Ovary (tissue), 7 donors: ENCODE measurements at regions not wholly inside any gene's neighbourhood (a gene's known extent, or its start where the extent isn't known, plus 50 kb on each side); places are given as distances from the start of the nearest gene placed in this dataset.

Experiments used
- DNase-seq, 5 donors: peaks; one replicate each; pipeline ENCODE4 v3.0.0-alpha.2; 2019 to 2020
- H3K27ac ChIP-seq, 2 donors: fragments of 200-600 bp; one replicate each; pipeline versions ENCODE4 v1.5.1 to v1.8.0; 2019 to 2022
- H3K27me3 ChIP-seq: fragments of 200-600 bp; one replicate; pipeline ENCODE4 v1.8.0; 2022
- H3K36me3 ChIP-seq: fragments of 200-600 bp; sonication (generic); one replicate; pipeline ENCODE4 v1.5.1; 2019
- H3K4me1 ChIP-seq: one replicate; pipeline ENCODE4 v1.8.1; 2013; ENCODE audit warnings: mild to moderate bottlenecking, moderate library complexity; ENCODE audit not compliant: insufficient read depth
- H3K4me3 ChIP-seq: fragments of 200-600 bp; sonication (generic); one replicate; pipeline ENCODE4 v1.5.1; 2017
- H3K9me3 ChIP-seq, 2 donors: fragments of 200-600 bp in 1 of 2; sonication (generic) in 1 of 2; one replicate each; pipeline versions ENCODE4 v1.5.1 to v1.8.1; 2013 to 2019; ENCODE audit warnings: mild to moderate bottlenecking in 1 of 2, moderate library complexity in 1 of 2
- EP300 ChIP-seq: sonication (generic); formaldehyde crosslinking; IDR thresholded peaks from one replicate; pipeline ENCODE4 v1.6.1; 2017; ENCODE audit warnings: antibody characterized with exemption
- POLR2A ChIP-seq: fragments of 450-650 bp; IDR thresholded peaks from one replicate; pipeline ENCODE4 v1.6.1; 2017; ENCODE audit warnings: antibody characterized with exemption, mild to moderate bottlenecking, moderate library complexity
- WGBS, 3 donors: extraction: QIAGEN DNeasy Blood & Tissue Kit in 1 of 3; methylation state at CpG; one replicate each; pipeline versions ENCODE4 v1.1.5 to v1.1.7; 2013 to 2017; 5-methylcytosine and 5-hydroxymethylcytosine counted together
- intact Hi-C, 4 donors: fragments of 100-400 bp; cut with DNase I; formaldehyde crosslinking; loops; one replicate each; pipeline versions ENCODE4 v1.11.0 to v1.15.1; 2022 to 2023
- TF ChIP-seq, protein P1 (sequence below), 3 donors: fragments of 450-650 bp in 2 of 3; fragments of 200-600 bp in 1 of 3; IDR thresholded peaks; one replicate each; pipeline versions ENCODE4 v1.5.1 to v1.8.0; 2016 to 2022; ENCODE audit warnings: antibody characterized with exemption in 3 of 3, mild to moderate bottlenecking in 1 of 3
- donor health status: DM: no; HTN: no; CAD: no; lungs with moderate emphysema.
- donor health status: DM: no; HTN: no; CAD: no.
- donor health status: Bipolar disorder and iron deficiency.
- donor health status: DM: no; HTN: no; CAD: no.
- donor health status: DM: yes; HTN: yes; CAD: no.

DNA sequence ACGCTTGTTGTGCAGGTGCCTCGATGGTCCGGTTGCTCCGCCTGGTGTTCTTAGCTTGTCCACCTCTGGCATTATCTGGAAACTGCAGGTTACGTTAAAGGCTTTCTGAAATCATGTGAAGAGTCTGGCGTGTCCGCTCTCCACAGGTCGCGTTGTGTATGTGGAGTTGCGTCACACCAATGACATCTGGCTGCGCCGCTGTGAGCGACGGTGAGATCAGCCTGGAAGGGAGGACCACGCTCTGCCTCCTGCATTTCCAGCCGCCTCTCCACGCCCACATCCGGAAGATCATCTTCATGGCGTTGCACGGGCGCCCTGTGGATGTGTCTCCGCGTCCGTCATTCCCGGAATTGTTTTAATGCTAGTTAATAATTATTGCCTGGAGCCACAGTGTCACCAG lies 50.6 kb upstream of the GALNT9 start:
- Histone ChIP-seq H3K9me3 (no peaks in the 10 kb centered on the region), H3K4me3 (no peak overlapping the region), H3K36me3 (no peaks in the 10 kb centered on the region), H3K27me3 (no peaks in the 10 kb centered on the region), H3K27ac (no peak overlapping the region), H3K4me1 (no peaks in the 10 kb centered on the region)
- 72 to 81% (median 78%) methylated on average over 25 of the region's 25 CpGs for WGBS, 3 donors
- DNase-seq = peak in 1 of 5 donors; percentile 4
- intact Hi-C loops = no loop called here
- TF ChIP-seq, protein P1, sequence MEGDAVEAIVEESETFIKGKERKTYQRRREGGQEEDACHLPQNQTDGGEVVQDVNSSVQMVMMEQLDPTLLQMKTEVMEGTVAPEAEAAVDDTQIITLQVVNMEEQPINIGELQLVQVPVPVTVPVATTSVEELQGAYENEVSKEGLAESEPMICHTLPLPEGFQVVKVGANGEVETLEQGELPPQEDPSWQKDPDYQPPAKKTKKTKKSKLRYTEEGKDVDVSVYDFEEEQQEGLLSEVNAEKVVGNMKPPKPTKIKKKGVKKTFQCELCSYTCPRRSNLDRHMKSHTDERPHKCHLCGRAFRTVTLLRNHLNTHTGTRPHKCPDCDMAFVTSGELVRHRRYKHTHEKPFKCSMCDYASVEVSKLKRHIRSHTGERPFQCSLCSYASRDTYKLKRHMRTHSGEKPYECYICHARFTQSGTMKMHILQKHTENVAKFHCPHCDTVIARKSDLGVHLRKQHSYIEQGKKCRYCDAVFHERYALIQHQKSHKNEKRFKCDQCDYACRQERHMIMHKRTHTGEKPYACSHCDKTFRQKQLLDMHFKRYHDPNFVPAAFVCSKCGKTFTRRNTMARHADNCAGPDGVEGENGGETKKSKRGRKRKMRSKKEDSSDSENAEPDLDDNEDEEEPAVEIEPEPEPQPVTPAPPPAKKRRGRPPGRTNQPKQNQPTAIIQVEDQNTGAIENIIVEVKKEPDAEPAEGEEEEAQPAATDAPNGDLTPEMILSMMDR (IDR thresholded peaks at IDR 0.05) = no peak
- TF ChIP-seq EP300 = no peak
- TF ChIP-seq POLR2A = no peak

DNA sequence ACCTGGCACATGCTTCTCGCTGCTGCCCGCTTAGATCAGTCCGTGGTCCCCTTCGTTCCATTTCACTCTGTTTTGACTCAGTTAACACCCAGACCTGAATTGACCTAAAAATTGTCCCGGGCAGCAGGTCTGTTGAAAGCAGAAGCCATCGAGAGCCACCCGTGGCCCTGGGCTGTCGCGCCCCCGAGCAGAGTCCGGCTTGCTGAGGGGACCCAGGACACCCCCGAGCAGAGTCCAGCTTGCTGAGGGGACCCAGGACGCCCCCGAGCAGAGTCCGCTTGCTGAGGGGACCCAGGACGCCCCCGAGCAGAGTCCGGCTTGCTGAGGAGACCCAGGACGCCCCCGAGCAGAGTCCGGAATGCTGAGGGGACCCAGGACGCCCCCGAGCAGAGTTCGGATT lies 50.2 kb upstream of the GALNT9 start:
- H3K9me3 ChIP-seq = no peaks in the 10 kb centered on the region
- no peaks in the 10 kb centered on the region for H3K4me1 ChIP-seq
- TF ChIP-seq, protein P1 (IDR thresholded peaks at IDR 0.05) = no peak
- no peak for TF ChIP-seq POLR2A
- no peak for TF ChIP-seq EP300
- 84 to 86% (median 86%) methylated on average over 20 to 24 of the region's 24 CpGs for WGBS, 3 donors
- H3K4me3 ChIP-seq = no peak overlapping the region
- H3K36me3 ChIP-seq = no peaks in the 10 kb centered on the region
- H3K27me3 ChIP-seq = no peaks in the 10 kb centered on the region
- DNase-seq = peak in 1 of 5 donors; percentile 2
- intact Hi-C loops = no loop called here
- no peak overlapping the region for H3K27ac ChIP-seq
